ENCODE measurements at regions not wholly inside any gene's neighbourhood (a gene's known extent, or its start where the extent isn't known, plus 50 kb on each side); places are given as distances from the start of the nearest gene placed in this dataset.

DNA sequence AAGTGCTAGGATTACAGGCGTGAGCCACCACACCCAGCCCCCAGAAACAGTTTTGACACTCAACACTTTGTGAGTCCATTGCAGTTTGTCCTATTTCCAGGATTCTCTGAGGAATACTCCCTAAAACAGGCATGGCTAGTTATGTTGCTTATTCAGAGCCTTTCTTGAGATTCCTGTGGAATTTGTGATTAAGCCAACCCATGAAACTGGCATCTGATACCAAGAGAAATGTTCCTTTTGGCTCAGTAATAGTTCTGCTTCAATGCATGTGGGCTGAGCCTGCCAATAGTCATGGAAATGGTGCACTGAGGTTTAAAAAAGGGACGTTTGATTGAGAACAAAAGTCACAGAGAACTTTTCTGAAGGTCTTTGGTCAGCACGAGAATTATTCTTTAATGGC lies 241.7 kb downstream of the PPP1R2C start:
- H3K9me3 ChIP-seq = no peaks in the 10 kb centered on the region
- H3K27me3 ChIP-seq = no peaks in the 10 kb centered on the region
- H3K27ac ChIP-seq = no peak overlapping the region
- H3K4me3 ChIP-seq = no peak overlapping the region
- H3K36me3 ChIP-seq = no peaks in the 10 kb centered on the region
- intact Hi-C loops (cut with DNase I) = no loop called here
- no peaks in the 10 kb centered on the region for H3K4me1 ChIP-seq
- no peak for TF ChIP-seq POLR2AphosphoS5 (IDR thresholded peaks at IDR 0.05; ENCODE audit: insufficient read depth in 1 of 2, low read depth in 1 of 2)
- TF ChIP-seq, protein P1, sequence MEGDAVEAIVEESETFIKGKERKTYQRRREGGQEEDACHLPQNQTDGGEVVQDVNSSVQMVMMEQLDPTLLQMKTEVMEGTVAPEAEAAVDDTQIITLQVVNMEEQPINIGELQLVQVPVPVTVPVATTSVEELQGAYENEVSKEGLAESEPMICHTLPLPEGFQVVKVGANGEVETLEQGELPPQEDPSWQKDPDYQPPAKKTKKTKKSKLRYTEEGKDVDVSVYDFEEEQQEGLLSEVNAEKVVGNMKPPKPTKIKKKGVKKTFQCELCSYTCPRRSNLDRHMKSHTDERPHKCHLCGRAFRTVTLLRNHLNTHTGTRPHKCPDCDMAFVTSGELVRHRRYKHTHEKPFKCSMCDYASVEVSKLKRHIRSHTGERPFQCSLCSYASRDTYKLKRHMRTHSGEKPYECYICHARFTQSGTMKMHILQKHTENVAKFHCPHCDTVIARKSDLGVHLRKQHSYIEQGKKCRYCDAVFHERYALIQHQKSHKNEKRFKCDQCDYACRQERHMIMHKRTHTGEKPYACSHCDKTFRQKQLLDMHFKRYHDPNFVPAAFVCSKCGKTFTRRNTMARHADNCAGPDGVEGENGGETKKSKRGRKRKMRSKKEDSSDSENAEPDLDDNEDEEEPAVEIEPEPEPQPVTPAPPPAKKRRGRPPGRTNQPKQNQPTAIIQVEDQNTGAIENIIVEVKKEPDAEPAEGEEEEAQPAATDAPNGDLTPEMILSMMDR (IDR thresholded peaks at IDR 0.05) = no peak
- no peak for TF ChIP-seq POLR2A (IDR thresholded peaks at IDR 0.05)
- no peak for DNase-seq (ENCODE audit: extremely low spot score in 2 of 2)

DNA sequence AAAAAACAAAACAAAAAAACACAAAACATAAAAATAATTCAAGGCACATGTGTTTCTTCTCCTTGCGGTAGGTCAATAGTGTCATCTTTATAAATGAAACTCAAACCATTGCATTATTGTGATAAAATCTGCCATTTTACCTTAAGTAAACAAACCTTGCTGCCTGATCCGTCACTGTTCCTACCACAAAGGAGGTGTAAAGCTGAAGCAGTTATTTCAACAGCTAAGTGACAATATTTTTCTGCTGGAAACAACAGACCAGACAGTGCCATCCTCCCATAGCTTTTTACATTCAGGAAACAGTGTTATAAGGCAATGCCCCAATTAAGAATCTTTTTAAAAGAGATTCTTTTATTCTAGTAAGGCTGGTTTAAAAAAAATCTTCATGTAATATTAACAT lies 242.7 kb downstream of the PPP1R2C start:
- no peak for DNase-seq (ENCODE audit: extremely low spot score in 2 of 2)
- intact Hi-C loops (cut with DNase I) = no loop called here
- Histone ChIP-seq H3K4me3 (no peak overlapping the region), H3K9me3 (no peaks in the 10 kb centered on the region), H3K4me1 (no peaks in the 10 kb centered on the region), H3K27ac (no peak overlapping the region), H3K36me3 (no peaks in the 10 kb centered on the region), H3K27me3 (no peaks in the 10 kb centered on the region)
- TF ChIP-seq POLR2AphosphoS5 (IDR thresholded peaks at IDR 0.05; ENCODE audit: insufficient read depth in 1 of 2, low read depth in 1 of 2) = no peak
- TF ChIP-seq POLR2A (IDR thresholded peaks at IDR 0.05) = no peak
- TF ChIP-seq, protein P1 (IDR thresholded peaks at IDR 0.05) = no peak

DNA sequence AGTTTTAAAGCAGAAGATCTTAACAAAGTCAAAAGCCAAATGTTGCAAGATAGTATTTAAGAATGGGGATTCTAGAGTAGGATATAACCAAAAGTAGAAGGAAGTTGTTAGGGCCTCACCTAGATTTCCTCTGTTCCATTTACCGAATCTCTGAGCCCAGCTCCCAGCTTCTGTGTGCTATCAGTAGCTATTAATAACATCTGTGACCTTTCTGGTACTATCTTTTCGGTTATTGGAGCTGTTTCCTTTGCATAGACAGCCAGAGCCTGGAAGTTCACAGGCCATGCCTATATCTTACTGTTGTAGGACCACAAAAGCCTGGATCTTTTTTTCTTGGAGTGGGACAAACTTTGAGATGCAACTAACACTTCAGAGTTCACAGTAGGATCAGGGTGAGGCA lies 244.2 kb downstream of the PPP1R2C start:
- Histone ChIP-seq H3K27me3 (no peaks in the 10 kb centered on the region), H3K4me3 (no peak overlapping the region), H3K36me3 (no peaks in the 10 kb centered on the region), H3K27ac (no peak overlapping the region), H3K9me3 (no peaks in the 10 kb centered on the region), H3K4me1 (no peaks in the 10 kb centered on the region)
- intact Hi-C loops (cut with DNase I) = no loop called here
- DNase-seq (ENCODE audit: extremely low spot score in 2 of 2) = no peak
- TF ChIP-seq, protein P1 (IDR thresholded peaks at IDR 0.05) = no peak
- TF ChIP-seq POLR2A (IDR thresholded peaks at IDR 0.05) = no peak
- no peak for TF ChIP-seq POLR2AphosphoS5 (IDR thresholded peaks at IDR 0.05; ENCODE audit: insufficient read depth in 1 of 2, low read depth in 1 of 2)

GRCh38 chrX:42531441-42531840 lies 246.5 kb downstream of the PPP1R2C start:
- TF ChIP-seq, protein P1 (IDR thresholded peaks at IDR 0.05) = no peak
- no peak for TF ChIP-seq POLR2AphosphoS5 (IDR thresholded peaks at IDR 0.05; ENCODE audit: insufficient read depth in 1 of 2, low read depth in 1 of 2)
- TF ChIP-seq POLR2A (IDR thresholded peaks at IDR 0.05) = no peak
- Histone ChIP-seq H3K36me3 (no peaks in the 10 kb centered on the region), H3K27ac (no peak overlapping the region), H3K9me3 (no peaks in the 10 kb centered on the region), H3K4me1 (no peaks in the 10 kb centered on the region), H3K4me3 (no peak overlapping the region), H3K27me3 (no peaks in the 10 kb centered on the region)
- intact Hi-C loops (cut with DNase I) = no loop called here
- no peak for DNase-seq (ENCODE audit: extremely low spot score in 2 of 2)

- intact Hi-C loops (cut with DNase I) = no loop called here
- Histone ChIP-seq H3K36me3 (no peaks in the 10 kb centered on the region), H3K9me3 (no peaks in the 10 kb centered on the region), H3K4me1 (no peaks in the 10 kb centered on the region), H3K27me3 (no peaks in the 10 kb centered on the region), H3K4me3 (no peak overlapping the region), H3K27ac (no peak overlapping the region)
- DNase-seq (ENCODE audit: extremely low spot score in 2 of 2) = no peak
- TF ChIP-seq, protein P1 (IDR thresholded peaks at IDR 0.05) = no peak
- TF ChIP-seq POLR2AphosphoS5 (IDR thresholded peaks at IDR 0.05; ENCODE audit: insufficient read depth in 1 of 2, low read depth in 1 of 2) = no peak
Observed at GRCh38 chrX:42530027-42530426, 247.9 kb downstream of the PPP1R2C start.

All from vagina (tissue), 2 donors.